HG03571 (cell line): ENCODE measurements at regions not wholly inside any gene's neighbourhood (a gene's known extent, or its start where the extent isn't known, plus 50 kb on each side); places are given as distances from the start of the nearest gene placed in this dataset.
A peak's percentile ranks its signal among the peaks of the same experiment; 100 is the strongest.
"Not testable (repeated sequence)": the region's sequence is repeated elsewhere in the genome, so short reads cannot be mapped to it uniquely, and the experiment has no call there.

Source experiments
- ATAC-seq: cut with Tn5 transposase; IDR thresholded peaks from one replicate; pipeline ENCODE4 v1.9.1; 2021; ENCODE audit not compliant: unreplicated experiment

- ATAC-seq, result no peak
These were observed 94.1 kb upstream of the XYLT1 start for GRCh38 chr16:17564856-17565255.

- ATAC-seq, result no peak
These were observed 92.7 kb upstream of the XYLT1 start for GRCh38 chr16:17563323-17564091.

GRCh38 chr16:17561056-17561455 lies 90.3 kb upstream of the XYLT1 start:
- ATAC-seq, result no peak

- no peak for ATAC-seq
These were observed 89.8 kb upstream of the XYLT1 start for GRCh38 chr16:17560548-17560947.

- ATAC-seq, result no peak
These were observed 88.6 kb upstream of the XYLT1 start for GRCh38 chr16:17559394-17559793.

DNA sequence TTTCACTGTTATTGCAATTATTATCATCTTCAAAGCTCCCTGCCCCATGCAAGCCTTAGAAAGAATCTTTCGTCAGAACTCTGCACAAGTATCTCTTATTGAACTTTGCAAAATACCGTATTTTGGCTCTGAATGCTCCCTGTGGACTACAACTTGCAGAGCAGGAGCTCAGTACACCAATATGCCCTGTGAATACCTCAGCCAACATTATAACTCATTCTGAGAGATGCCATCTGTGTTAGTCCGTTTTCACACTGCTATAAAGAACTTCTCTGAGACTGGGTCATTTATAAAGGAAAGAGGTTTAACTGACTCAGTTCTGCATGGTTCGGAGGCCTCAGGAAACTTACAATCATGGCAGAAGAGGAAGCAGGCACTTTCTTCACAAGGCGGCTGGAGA lies 87.2 kb upstream of the XYLT1 start:
- no peak for ATAC-seq

DNA sequence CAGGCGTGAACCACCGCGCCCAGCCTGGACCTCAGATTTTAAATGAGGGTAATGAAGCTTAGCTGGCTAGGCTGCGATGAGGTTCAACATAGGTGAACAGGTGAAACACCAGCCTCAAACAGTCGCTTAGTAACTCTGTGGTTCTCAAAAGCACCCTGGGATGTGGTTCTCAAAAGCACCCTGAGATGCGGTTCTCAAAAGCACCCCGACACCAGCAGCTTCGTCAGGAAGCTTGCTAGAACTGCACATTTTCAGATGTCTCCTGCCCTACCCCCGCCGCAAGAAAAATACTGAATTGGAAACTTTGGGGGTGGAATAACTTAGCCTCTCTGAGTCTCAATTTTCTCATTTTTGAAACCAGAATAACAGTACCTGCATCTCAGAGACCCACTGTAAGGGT lies 86.7 kb upstream of the XYLT1 start:
- no peak for ATAC-seq

DNA sequence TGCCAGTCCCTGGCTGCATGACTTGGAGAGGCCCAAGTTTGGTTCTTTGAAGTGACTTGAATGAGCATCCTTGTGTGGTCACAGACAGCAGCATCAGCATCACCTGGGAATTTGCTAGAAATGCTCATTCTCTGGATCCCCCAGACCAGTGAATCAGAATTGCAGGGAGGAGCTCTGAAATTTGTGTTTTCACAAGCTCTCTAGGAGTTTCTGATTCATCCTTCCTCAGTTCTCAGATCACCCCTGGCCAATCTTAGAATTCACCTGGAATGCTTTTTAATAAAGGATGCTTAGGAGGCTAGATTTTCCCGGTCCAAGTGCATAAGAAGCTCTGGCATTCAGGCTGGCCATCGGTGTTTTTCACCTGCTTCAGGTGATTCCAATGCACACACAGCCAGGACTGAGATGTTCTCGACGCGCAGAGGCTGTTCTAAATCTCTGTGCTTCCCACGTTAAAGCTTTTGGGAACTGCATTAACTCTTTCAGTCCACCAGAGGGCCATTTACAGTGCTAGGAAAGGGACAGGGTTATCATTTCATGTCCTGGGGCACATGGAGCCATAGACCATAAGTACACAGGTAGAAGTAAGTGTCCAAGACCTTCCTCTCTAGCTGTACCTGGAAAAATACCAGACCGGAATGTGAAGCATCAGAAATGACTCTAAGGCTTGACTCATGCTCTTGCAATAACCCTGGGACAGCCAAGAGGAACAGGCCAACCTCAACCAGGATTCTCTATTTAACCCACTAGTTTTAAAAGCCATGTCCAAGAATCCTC lies 85.7 kb upstream of the XYLT1 start:
- no peak for ATAC-seq

DNA sequence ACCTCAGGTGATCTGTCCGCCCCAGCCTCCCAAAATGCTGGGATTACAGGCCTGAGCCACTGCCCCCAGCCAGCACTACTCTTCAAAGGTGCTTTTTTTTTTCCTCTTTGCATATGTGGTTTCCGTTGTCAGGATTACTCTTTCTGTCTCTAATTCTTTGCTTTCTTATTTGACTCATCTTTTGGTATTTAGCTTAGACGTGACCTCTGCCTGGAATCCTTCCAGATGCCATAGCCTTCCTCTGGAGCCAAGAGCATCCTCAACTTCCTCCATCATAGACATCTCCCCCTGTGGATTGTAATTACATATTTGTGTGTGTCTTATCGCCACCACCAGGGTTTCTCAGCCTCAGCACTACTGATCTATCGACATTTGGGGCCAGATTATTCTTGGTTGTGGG lies 84.4 kb upstream of the XYLT1 start:
- ATAC-seq, result no peak

DNA sequence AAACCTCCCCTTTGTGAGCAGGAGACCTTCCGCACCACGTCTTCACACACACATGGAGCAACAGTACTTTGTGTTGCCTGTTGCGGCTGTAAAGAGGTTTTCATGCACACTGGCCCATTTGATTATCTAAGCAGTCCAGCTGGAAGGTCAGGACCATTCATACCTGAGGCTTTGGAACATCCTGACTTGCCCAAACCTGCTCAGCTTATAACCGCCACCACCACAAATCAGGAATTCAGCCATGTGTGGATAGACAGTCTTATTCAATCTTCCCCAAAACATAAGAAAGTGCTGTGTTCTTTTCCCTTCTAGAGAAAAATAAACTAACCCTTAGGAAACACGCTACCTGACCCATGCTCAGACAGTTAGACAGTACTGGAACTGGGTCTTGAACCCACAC lies 81.6 kb upstream of the XYLT1 start:
- no peak for ATAC-seq

GRCh38 chr16:17551682-17552081 lies 80.9 kb upstream of the XYLT1 start:
- not testable (repeated sequence) for ATAC-seq

GRCh38 chr16:17548825-17549224 lies 78.1 kb upstream of the XYLT1 start:
- ATAC-seq, result no peak

- ATAC-seq, result no peak
These were observed 74.0 kb upstream of the XYLT1 start for GRCh38 chr16:17544785-17545184.

GRCh38 chr16:17544304-17544703 lies 73.5 kb upstream of the XYLT1 start:
- ATAC-seq, result no peak

DNA sequence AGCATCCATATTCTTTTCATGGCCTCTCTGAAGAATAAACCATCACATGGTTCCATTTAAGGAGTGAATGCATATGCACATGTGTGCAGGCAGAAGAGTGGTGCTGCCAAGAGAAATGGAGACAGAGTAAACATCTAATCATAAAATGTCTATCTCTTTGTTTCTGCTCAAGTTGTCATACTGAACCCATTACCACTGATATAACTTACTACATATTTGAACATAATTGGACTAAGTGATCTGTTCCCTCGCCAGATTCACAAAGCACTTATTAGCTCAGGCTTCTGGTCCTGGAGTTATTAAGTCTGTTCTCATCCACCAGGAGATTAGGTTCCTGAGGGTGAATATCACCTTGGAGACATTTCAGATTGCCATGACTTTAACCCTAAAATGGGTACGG lies 72.3 kb upstream of the XYLT1 start:
- no peak for ATAC-seq

DNA sequence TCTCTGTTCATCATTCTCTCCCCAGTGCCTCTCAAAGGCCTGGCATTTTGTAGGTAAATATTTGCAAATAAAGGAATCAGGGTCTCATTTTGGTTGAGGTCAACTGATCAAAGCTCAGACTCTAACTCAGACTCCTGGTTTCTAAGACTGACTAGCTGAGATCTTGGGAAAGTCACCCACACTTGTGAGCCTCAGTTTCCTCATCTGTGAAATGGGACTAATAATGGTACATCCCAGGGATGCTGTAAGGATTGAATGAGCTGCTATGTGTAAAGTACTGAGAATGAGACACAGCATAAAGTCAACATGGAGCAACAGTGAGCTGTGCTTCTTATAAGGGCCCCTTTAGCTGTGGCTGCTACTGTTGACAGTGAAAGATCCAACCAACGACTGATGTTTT lies 70.6 kb upstream of the XYLT1 start:
- ATAC-seq, result no peak

- no peak for ATAC-seq
These were observed 68.2 kb upstream of the XYLT1 start for GRCh38 chr16:17538927-17539326.

- no peak for ATAC-seq
These were observed 61.7 kb upstream of the XYLT1 start for GRCh38 chr16:17532338-17532995.

DNA sequence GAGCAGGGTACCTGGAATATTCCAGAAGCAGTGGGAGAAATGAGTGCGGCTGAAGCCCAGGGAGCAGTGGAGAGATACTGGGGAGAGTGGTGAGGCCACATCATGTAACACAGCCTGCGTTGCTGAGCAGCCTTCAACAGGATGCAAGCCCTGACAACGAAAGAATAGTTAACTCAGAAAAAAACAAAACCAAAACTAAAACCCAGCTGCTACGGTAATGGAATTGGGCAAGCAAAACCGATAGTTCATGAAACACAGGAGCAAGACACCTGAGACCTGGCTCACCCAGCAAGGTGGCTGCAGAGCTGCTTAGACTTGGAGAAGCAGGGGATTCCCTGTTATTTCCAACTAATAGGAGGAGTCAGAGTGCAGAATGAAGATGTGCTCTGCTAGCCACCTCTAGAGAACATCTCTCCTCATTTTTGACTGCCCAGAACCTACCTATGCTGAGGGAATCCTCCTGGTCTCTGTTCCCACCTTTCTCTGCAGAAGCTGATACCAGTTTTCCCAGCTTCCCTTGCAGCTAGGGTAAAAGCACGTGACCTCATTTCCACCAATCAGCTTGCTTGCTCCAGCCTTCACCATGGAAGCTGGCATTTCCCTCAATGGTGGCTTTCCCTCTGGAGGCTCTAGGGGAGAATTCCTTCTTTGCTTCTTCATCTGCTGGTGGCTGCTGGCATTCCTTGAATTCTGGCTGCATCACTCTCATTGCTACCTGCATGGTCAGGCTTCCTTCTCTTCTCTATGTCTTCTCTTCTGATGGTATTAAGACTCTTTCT lies 59.4 kb upstream of the XYLT1 start:
- peak; percentile 58 for ATAC-seq

GRCh38 chr16:17526956-17527937 lies 56.5 kb upstream of the XYLT1 start:
- no peak for ATAC-seq
